Choroid plexus epithelial cell (primary cell): ENCODE measurements at regions not wholly inside any gene's neighbourhood (a gene's known extent, or its start where the extent isn't known, plus 50 kb on each side); places are given as distances from the start of the nearest gene placed in this dataset.

Experiments
- DNase-seq: peaks from one replicate; pipeline ENCODE4 v3.0.0-alpha.2; 2010; ENCODE audit warnings: low read depth
- H3K4me3 ChIP-seq: 2 replicates; pipeline ENCODE4 v1.5.1; 2011; ENCODE audit warnings: low read depth, mild to moderate bottlenecking, control low read depth, low read length, moderate library complexity
- CTCF ChIP-seq: conservative IDR thresholded peaks from 2 replicates; pipeline ENCODE4 v1.5.1; 2011; ENCODE audit warnings: low read depth, mild to moderate bottlenecking, control low read depth, inconsistent platforms, low read length, moderate library complexity

DNA sequence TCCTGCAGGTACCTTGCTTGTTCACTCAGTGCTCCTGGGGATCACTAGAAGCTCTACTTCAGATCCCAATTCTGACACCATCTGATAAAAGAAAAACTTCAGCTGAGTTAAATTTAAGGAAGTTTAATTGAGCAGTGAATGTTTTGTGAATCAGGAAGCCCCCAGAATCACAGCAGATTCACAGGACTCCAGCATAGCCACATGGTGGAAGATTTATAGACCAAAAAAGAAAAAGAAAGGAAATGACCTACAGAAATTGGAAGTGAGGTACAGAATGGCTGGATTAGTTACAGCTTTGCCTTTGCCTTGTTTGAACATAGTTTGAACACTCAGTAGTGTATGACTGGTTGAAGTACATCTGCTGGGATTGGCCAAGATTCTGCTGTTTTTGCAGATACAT, 182.7 kb upstream of the SCN7A start:
- no peak overlapping the region for H3K4me3 ChIP-seq
- no peak for TF ChIP-seq CTCF
- DNase-seq = no peak

DNA sequence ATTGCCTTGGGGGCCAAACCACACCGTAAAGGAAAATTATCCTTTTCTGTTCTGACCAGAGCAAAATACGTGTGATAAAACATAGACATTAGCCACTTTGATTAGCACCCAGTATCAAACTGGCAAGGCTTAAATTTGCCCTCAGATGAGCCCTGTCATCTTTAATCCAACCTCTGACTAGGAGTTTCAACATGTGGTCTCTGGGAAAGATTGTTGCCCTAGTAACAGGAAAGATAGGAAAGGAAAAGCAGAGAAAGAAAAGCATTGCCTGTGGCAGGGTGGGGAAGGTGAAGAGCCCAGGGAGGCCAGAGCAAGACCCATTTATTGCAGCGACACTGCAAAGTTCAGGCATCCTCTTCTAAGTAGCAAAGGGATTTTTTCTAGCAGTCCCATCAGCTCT, 181.5 kb upstream of the SCN7A start:
- H3K4me3 ChIP-seq = no peak overlapping the region
- no peak for TF ChIP-seq CTCF
- DNase-seq = no peak

DNA sequence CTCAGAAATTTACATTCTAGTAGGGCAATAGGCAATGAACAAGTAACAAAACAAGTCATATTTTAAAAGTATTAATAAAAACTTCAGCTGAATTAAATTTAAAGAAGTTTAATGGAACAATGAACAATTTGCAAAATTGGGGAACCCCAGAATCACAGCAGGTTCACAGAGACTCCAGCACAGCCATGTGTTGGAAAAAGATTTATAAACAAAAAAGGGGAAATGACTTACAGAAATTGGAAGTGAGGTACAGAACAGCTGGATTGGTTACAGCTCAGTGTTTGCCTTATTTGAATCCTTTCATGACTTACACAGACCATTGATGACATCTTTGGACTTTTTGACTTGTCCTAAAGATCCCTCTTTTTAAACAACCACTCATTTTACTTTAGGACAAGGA, 179.9 kb upstream of the SCN7A start:
- TF ChIP-seq CTCF = no peak
- no peak for DNase-seq
- no peak overlapping the region for H3K4me3 ChIP-seq

- no peak for TF ChIP-seq CTCF
- DNase-seq = no peak
- no peak overlapping the region for H3K4me3 ChIP-seq
Observed at GRCh38 chr2:166671801-166672200, 177.8 kb upstream of the SCN7A start.

DNA sequence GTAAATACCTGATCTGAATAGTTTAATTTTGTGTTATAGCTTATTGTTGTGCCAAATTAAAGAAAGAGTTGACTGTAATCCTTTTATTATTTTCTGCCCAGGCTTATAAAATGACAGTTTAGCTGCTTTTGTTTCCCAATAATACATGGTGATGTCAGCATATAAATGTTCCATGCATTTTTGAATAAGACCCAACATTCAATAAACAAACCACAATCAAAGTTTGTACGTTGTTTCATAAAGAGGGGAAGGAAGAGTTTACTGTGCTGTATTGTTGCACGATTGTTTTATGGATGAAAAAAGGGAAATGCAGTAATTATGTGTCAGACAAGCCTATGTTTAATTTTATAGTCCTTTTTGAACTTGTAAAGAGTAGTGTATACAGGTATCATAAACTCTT, 177.2 kb upstream of the SCN7A start:
- peak; percentile 22 for DNase-seq
- H3K4me3 ChIP-seq = no peak overlapping the region

DNA sequence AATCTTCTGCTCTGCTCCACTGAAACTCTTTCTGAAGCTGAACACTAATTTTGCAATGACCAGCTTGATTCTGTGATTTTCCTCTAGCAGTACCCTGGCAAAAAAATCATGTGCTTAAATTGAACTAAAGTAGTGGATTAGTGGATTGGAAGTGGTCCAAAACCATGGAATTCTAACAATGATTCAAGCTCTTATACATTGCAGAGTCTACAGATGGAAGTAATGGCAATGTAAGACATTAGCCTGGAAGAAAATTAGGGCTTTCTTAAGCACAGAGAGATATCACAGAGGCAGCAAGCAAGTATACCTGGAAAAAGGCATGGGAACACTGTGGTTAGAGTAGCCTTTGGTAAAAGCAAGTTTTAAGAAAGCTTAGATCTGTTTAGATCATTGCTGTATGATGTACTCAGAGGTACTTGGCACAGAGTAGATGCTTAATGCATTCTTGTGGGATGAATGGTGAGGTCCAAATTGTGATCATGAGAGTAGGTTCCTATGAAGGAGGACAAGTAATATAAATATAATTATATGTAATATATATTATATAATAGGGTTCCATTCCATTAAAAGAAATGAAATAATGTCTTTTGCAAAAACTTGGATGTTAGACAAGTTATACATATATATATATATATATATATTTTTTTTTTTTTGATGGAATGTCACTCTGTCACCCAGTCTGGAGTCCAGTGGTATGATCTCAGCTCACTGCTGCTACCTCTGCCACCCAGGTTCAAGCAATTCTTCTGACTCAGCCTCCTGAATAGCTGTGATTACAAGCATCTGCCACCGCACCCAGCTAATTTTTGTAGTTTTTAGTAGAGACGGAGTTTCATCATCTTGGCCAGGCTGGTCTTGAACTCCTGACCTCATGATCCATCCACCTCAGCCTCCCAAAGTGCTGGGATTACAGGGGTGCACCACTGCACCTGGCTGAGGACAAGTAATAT, 172.2 kb upstream of the SCN7A start:
- DNase-seq = peak; percentile 68
- TF ChIP-seq CTCF = no peak
- no peak overlapping the region for H3K4me3 ChIP-seq

More for the DNA sequence above, 177.2 kb upstream of the SCN7A start:
- TF ChIP-seq CTCF = no peak

DNA sequence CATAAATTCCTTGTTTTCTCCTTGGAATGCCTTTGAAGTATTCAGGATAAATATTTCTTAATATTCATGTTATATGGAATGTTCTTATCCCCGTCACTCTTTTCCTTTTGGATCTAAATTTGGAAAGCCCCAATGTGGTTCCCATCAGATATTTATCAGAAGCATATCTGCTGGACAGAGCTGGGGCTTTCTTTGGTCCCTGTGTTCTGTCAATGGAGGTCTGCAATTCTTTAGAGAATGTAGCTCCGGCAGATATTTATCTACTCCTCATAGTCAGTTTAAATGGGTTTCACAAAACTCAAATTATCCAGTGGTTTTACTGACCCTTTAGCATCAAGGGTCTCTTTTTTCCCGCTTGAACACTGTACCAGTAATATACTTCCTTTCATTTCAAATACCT, 167.8 kb upstream of the SCN7A start:
- DNase-seq = no peak
- TF ChIP-seq CTCF = no peak
- no peak overlapping the region for H3K4me3 ChIP-seq
